ENCODE measurements at regions not wholly inside any gene's neighbourhood (a gene's known extent, or its start where the extent isn't known, plus 50 kb on each side); places are given as distances from the start of the nearest gene placed in this dataset.

- no peak for DNase-seq
- no peak for ATAC-seq
- Mint-ChIP-seq H3K4me1 (ENCODE audit: low read depth) (peaks cover 10% of the 10 kb centered on the region), H3K27ac (no peak overlapping the region), H3K4me3 (no peak overlapping the region), H3K27me3 (peaks cover 8% of the 10 kb centered on the region), H3K36me3 (ENCODE audit: low read depth) (no peaks in the 10 kb centered on the region), H3K9me3 (peaks cover 1% of the 10 kb centered on the region)
- TF ChIP-seq CTCF (IDR thresholded peaks at IDR 0.05) = no peak
- intact Hi-C loops (cut with micrococcal nuclease) = no loop called here
- POLR2A ChIA-PET = no interaction called here
- CTCF ChIA-PET = no interaction called here
Measured at GRCh38 chr11:59281177-59281576, 68.5 kb upstream of the MPEG1 start.

- peaks cover 23% of the 10 kb centered on the region for H3K4me1 Mint-ChIP-seq (ENCODE audit: low read depth)
- no peaks in the 10 kb centered on the region for H3K36me3 Mint-ChIP-seq (ENCODE audit: low read depth)
- ChIA-PET POLR2A (no interaction called here), CTCF (interaction anchor here (1.1 to 1.9 kb wide), 2 partner anchors 87 to 102 kb away, joined by 3 to 8 read pairs; partner anchors contain the start of gene DTX4)
- no peak overlapping the region for H3K4me3 Mint-ChIP-seq
- no peaks in the 10 kb centered on the region for H3K27me3 Mint-ChIP-seq
- TF ChIP-seq CTCF (IDR thresholded peaks at IDR 0.05) = no peak
- H3K27ac Mint-ChIP-seq = no peak overlapping the region
- intact Hi-C loops (cut with micrococcal nuclease) = no loop called here
- DNase-seq = no peak
- peaks cover 1% of the 10 kb centered on the region for H3K9me3 Mint-ChIP-seq
- peak; percentile 10 for ATAC-seq
Measured at GRCh38 chr11:59273373-59273841, 60.7 kb upstream of the MPEG1 start.

GRCh38 chr11:59272771-59273372 is 60.1 kb upstream of the MPEG1 start:
- Mint-ChIP-seq H3K36me3 (ENCODE audit: low read depth) (no peaks in the 10 kb centered on the region), H3K9me3 (peaks cover 1% of the 10 kb centered on the region), H3K4me3 (no peak overlapping the region), H3K27ac (no peak overlapping the region), H3K27me3 (no peaks in the 10 kb centered on the region), H3K4me1 (ENCODE audit: low read depth) (peaks cover 23% of the 10 kb centered on the region)
- no peak for DNase-seq
- no peak for TF ChIP-seq CTCF (IDR thresholded peaks at IDR 0.05)
- POLR2A ChIA-PET = no interaction called here
- intact Hi-C loops (cut with micrococcal nuclease) = no loop called here
- ATAC-seq = no peak
- CTCF ChIA-PET = interaction anchor here (1.1 to 1.9 kb wide), 2 partner anchors 87 to 101 kb away, joined by 3 to 8 read pairs; partner anchors contain the start of gene DTX4

GRCh38 chr11:59271811-59272327 is 59.1 kb upstream of the MPEG1 start:
- no peaks in the 10 kb centered on the region for H3K27me3 Mint-ChIP-seq

More at GRCh38 chr11:59271811-59272327, 59.1 kb upstream of the MPEG1 start:
- CTCF ChIA-PET = no interaction called here
- DNase-seq (no peak), ATAC-seq (no peak)
- Mint-ChIP-seq H3K4me3 (no peak overlapping the region), H3K4me1 (ENCODE audit: low read depth) (peaks cover 23% of the 10 kb centered on the region), H3K27ac (no peak overlapping the region), H3K9me3 (no peaks in the 10 kb centered on the region), H3K36me3 (ENCODE audit: low read depth) (no peaks in the 10 kb centered on the region)
- no peak for TF ChIP-seq CTCF (IDR thresholded peaks at IDR 0.05)
- intact Hi-C loops (cut with micrococcal nuclease) = no loop called here
- POLR2A ChIA-PET = no interaction called here
